Head of caudate nucleus (tissue), 42 donors: ENCODE measurements at regions not wholly inside any gene's neighbourhood (a gene's known extent, or its start where the extent isn't known, plus 50 kb on each side); places are given as distances from the start of the nearest gene placed in this dataset.

ENCODE experiments used
- DNase-seq, 42 donors: peaks; one replicate each; pipeline versions ENCODE4 v3.0.0 to v3.0.0-alpha.2; 2020 to 2021; ENCODE audit warnings: mixed read lengths in 7 of 42
- intact Hi-C: fragments of 100-400 bp; cut with DNase I; formaldehyde crosslinking; loops from one replicate; pipeline ENCODE4 v1.15.0; 2022

DNA sequence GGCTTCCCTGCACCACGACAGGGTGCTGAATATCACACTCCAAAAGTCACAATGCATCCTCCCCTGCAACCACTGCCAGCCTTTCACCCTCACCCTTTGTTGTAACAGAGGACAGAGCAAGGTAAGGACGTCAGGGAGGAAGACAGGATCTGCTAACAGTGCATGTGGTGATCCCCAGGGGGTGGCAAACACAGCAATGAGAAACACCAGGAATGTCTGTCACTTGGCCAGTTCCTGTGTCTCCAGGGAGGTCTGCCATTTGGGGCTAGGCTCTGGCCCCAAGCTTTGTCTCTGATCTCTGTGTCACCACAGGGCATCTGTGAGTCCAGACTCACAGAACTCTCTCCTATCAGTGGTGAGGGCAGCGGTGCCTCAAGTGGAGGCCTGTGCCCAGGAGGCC lies 54.3 kb upstream of the SLC24A5 start:
- no peak for DNase-seq
- intact Hi-C loops: no loop called here
